Fibroblast of skin of left biceps (primary cell): ENCODE measurements at regions not wholly inside any gene's neighbourhood (a gene's known extent, or its start where the extent isn't known, plus 50 kb on each side); places are given as distances from the start of the nearest gene placed in this dataset.

ENCODE experiments used
- DNase-seq, 2 experiments: peaks; one replicate each; pipeline ENCODE4 v3.0.0-alpha.2; 2013; ENCODE audit warnings: low read depth in 2 of 2

DNA sequence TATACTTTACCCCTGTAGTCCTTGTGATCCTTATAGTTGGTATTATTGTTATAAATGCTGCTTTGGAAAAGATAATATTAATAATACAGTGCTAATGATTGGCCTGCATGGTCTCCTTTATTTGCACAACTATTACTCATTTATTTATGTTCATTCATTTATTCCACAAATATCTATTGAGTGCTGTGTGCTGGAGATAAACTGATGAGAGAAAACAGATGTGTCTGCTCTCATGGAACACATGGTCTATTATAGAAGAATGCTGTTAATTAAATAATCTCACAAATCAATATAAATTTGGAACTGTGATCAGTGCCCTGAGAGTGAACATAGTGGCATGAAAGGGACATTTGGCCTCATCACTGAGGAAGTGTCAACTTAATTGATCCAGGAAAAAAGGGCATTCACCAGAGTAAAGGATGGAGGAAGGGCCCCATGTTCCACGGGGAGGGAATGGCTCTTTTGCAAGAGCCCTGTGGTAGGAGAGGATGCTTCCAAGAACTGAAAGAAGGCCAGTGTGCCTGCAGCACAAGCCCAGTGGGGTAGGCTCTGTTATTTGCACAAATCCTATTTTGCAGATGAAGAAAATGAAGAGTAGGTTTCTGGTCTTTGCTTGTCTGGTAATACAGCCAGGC, 91.5 kb upstream of the STK39 start:
- DNase-seq: no peak

DNA sequence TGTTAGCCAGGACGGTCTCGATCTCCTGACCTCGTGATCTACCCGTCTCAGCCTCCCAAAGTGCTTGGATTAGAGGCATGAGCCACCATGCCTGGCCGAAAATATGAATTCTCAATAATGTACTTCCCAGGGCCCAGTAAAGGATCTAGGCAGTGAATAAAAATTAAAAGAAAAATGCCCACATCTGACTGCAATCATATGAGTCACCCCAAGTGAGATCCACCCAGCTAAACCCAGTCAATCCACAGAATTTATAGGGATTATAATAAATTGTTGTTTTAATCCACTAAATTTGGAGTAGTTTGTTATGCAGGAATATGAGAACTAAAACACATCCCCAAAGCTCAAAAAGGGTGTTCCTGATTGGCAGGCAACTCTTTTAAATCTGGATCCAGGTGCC, 93.5 kb upstream of the STK39 start:
- DNase-seq: no peak

DNA sequence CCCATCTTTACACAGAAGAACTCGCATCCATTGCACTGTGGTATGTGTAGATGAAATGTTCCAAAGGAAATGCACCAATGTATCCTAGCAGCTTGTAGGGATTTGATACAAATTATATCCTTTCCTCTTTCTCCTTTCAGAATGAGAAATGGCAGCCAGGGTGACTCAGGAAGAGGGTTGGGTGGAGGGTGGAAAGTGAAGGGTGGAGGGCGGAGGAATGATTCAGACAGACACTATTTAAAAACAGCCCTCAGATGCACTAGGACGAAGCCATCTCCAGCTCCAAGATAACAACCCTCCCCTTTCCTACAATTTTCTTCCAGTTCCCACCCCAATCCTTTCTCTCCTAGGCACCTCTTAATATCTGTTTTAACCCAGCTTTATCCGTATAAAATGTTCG, 96.2 kb upstream of the STK39 start:
- no peak for DNase-seq

- no peak for DNase-seq
These were observed 97.3 kb upstream of the STK39 start for GRCh38 chr2:168344706-168345105.

DNA sequence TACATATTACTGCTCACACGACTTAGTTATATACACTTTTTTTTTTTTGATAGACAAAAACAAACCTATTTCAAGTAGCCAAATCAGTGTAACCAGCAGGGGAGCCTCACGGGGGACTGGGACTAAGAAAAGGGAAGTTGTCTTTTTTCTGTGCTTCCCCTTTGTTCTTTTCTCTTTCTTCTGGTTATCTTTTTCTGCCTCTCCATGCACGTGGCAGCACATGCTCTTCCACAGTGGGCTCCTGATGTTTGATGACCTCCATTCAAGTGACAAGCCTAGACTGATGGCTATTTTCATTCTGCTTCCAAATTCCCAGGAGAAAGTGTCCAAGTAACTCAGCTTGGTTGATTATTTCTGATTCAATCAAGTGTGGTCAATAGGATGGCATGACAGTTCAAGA, 98.2 kb upstream of the STK39 start:
- no peak for DNase-seq

DNA sequence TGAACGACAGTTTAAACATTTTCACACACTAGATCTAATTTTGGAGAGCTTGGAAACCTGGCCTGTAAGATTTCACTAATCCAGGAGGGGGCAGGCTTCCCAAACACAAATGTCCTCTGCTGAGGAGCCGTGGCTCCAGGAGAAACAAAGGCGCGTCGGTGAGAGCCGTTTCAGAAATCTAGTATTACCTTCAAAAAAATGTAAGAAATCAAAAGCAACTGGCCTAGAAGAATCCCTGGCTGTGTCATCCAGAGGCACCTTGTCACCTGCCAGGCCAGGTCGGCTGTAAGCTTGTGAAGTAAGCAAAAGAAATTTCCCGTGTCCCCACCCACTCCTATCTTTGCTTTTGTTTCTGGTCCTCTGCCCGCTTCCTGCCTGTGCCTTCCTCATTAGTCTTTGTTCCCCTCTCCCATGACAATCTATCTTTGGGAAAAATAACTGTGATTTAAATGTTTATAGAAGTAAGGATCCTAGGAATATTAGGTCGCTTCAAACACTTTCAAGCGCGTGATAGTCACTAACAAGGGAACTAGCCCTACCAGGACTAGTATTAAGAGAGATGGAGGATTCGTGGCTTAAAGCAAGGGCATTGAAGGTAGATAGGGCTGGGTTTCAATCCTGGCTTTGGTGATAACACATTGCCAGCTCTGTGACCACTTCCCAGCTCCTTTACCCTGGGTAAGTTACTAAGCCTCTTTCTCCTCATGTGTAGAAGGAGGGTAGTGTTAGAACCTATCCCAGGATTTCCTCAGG, 99.5 kb upstream of the STK39 start:
- peak; percentile 15 to 16 for DNase-seq

DNA sequence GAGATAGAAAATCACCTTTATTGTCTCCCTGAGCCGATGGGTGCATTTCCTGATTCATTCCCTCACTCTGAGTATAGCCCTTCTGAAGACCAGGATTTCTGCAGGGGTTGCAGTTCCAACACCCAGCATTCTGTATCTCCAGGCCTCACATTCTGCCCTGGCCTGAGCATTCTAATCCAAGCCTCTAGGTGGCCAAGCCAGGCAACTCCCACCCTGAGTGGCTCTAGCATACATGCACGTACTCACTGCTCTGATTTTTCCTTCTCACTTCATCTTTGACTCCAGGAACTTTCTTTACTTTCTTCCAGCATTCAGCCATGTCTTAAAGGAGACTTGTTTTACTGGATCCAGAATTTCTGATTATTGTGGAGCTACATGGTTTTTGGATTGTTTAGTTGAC, 100.7 kb upstream of the STK39 start:
- DNase-seq: no peak

- DNase-seq: no peak
These were observed 103.0 kb upstream of the STK39 start for GRCh38 chr2:168350380-168350779.

GRCh38 chr2:168353251-168353650, 102.8 kb upstream of the CERS6 start:
- DNase-seq: no peak

- no peak for DNase-seq
These were observed 101.6 kb upstream of the CERS6 start for GRCh38 chr2:168354499-168354898.

DNA sequence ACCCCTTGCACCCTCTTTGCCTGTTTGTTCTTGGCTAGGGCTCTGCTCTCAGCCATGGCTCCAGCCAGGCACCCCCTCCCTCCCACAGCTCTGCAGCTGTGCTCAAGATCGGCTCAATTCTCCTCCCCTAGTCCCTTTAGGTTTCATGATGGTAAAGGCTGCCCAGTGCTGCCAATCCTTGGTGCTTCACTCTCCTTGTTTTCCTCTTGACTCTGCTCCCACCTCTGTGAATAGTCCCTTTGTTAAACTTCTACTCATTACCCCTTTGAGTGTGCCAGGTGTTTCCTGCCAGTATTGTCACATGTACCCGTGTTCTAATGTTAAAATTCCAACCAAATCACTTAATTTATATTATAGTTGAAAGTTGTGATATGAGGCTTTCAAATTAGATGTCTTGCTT, 101.0 kb upstream of the CERS6 start:
- DNase-seq: no peak

GRCh38 chr2:168355779-168356476, 100.1 kb upstream of the CERS6 start:
- no peak for DNase-seq

GRCh38 chr2:168356477-168356835, 99.6 kb upstream of the CERS6 start:
- DNase-seq: no peak

GRCh38 chr2:168357797-168358472, 98.1 kb upstream of the CERS6 start:
- no peak for DNase-seq

- no peak for DNase-seq
These were observed 97.0 kb upstream of the CERS6 start for GRCh38 chr2:168359082-168359481.

DNA sequence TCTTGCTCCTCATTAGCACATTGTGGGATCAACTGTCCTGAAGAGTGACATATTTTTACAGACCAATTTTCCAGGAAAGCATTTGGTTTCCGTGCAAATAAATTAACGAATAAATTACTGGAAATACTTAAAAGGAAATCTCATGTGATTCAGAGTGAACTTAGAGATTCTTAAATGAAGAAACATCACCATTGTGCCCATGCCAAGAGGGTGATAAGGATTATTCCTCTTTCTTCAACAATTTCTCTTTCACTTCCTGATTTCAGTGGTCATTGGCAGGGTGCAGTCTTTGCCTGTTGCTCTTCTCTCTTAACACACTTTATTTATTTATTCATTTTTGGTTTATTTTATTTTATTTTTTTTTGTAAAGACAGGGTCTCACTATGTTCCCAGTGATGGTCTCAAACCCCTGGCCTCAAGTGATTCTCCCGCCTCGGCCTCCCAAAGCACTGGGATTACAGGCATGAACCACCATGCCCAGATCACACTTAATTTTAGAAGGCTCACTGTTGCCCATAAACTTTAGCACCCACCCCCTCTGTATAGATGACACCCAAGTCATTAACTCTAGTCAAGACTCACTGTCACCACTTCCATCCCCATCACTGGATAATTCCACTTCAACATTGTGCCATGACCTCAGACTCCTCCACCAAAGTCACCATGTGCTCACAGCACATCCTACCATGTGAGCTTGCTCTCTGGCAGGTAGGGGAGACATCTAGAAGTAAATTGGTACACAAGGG, 92.6 kb upstream of the CERS6 start:
- DNase-seq: no peak

GRCh38 chr2:168365094-168365621, 90.9 kb upstream of the CERS6 start:
- DNase-seq: no peak

GRCh38 chr2:168369031-168369430, 87.0 kb upstream of the CERS6 start:
- no peak for DNase-seq

- DNase-seq: no peak
These were observed 84.6 kb upstream of the CERS6 start for GRCh38 chr2:168371273-168372019.

DNA sequence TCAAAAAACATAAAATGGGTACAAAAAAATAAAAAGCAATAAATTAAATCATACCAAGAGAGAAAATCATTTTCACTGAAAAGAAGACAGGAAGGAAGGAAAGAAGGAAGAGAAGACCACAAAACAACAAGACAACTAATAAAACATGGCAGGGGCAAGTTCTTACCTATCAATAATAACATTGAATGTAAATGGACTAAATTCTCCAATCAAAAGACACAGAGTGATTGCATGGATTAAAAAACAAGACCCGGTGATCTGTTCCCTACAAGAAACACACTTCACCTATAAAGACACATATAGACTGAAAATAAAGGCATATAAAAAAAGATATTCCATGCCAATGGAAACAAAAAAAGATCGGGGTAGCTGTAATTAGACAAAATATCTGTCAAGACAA, 82.6 kb upstream of the CERS6 start:
- no peak for DNase-seq
